ENCODE measurements at regions not wholly inside any gene's neighbourhood (a gene's known extent, or its start where the extent isn't known, plus 50 kb on each side); places are given as distances from the start of the nearest gene placed in this dataset.

DNA sequence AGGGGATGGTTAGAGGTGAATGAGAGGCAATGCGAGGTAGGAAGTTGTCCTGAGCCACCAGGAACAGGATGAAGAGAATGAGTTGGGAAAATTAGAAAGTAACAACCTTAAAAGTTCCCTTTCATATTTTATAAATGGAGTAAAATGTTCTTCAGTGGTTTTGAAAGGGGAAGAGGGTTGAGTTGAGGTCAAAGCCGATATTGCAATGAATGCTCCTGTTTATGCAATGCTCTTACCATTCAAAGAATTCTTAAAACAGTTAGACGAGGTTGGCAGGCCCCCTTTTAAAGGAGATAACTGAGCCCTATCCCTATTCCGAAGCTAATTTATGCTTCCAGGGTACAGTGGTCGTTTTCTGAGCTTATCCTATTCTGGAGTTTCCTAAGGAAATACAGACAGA lies 2110.3 kb upstream of the CELF4 start:
- Histone ChIP-seq H2AFZ (ENCODE audit: control insufficient read depth, low read depth, low read length) (no peak overlapping the region), H3K36me3 (ENCODE audit: control insufficient read depth in 2 of 2, insufficient read depth in 2 of 2, low read length in 1 of 2) (no peaks in the 10 kb centered on the region), H3K27ac (ENCODE audit: control insufficient read depth, insufficient read depth) (no peak overlapping the region), H3K9ac (ENCODE audit: control insufficient read depth, insufficient read depth, low read length) (no peak overlapping the region), H3K4me1 (ENCODE audit: control insufficient read depth, insufficient read depth, low read length) (no peaks in the 10 kb centered on the region), H3K4me2 (ENCODE audit: control insufficient read depth, insufficient read depth) (no peak overlapping the region), H3K4me3 (no peak overlapping the region), H3K27me3 (replicated peaks in 1 of 2; ENCODE audit: control insufficient read depth in 2 of 2, insufficient read depth in 2 of 2, low read length in 1 of 2) (no peaks in the 10 kb centered on the region), H4K20me1 (ENCODE audit: control insufficient read depth, insufficient read depth) (no peaks in the 10 kb centered on the region), H3K79me2 (ENCODE audit: control insufficient read depth, insufficient read depth, low read length) (no peaks in the 10 kb centered on the region), H3K9me3 (replicated peaks; ENCODE audit: control insufficient read depth, insufficient read depth, low read length) (no peaks in the 10 kb centered on the region)
- ChIA-PET SMC1A (ENCODE audit: uncharacterized antibody, unreplicated experiment) (interaction anchor here (1.5 kb wide), 1 partner anchor 9 kb away, joined by 3 read pairs; no protein-coding TSS in a partner anchor), POLR2A (no interaction called here), RAD21 (ENCODE audit: unreplicated experiment) (no interaction called here), CTCF (no interaction called here)
- in situ Hi-C loops (cut with MboI) (no loop called here), intact Hi-C loops (cut with micrococcal nuclease; ENCODE audit: unreplicated experiment) (no loop called here)
- no TSS peak for BruUV-seq (replicated peaks)
- no peak for ATAC-seq
- no peak for DNase-seq (ENCODE audit: low read depth, low spot score)
- TF ChIP-seq NRF1 (conservative IDR thresholded peaks at IDR 0.05; ENCODE audit: low read depth, low read length) = no peak
- TF ChIP-seq E2F8 (IDR thresholded peaks at IDR 0.05; ENCODE audit: low read depth, partially characterized antibody) = no peak
- no peak for TF ChIP-seq HCFC1 (IDR thresholded peaks at IDR 0.05; ENCODE audit: low read length)
- WGBS (ENCODE audit: insufficient coverage, insufficient replicate concordance, low lambda C conversion rate, missing lambda C conversion rate) = 0% methylated on average over 5 of the region's 5 CpGs
- FAIRE-seq = no peak

GRCh38 chr18:39675368-39675767 lies 2109.8 kb upstream of the CELF4 start:
- intact Hi-C loops (cut with micrococcal nuclease; ENCODE audit: unreplicated experiment) = no loop called here
- no peak overlapping the region for H2AFZ ChIP-seq (ENCODE audit: control insufficient read depth, low read depth, low read length)
- H3K9ac ChIP-seq (ENCODE audit: control insufficient read depth, insufficient read depth, low read length) = no peak overlapping the region
- SMC1A ChIA-PET (ENCODE audit: uncharacterized antibody, unreplicated experiment) = interaction anchor here (1.5 kb wide), 1 partner anchor 10 kb away, joined by 3 read pairs; no protein-coding TSS in a partner anchor
- no peak for DNase-seq (ENCODE audit: low read depth, low spot score)
- in situ Hi-C loops (cut with MboI) = no loop called here
- POLR2A ChIA-PET = no interaction called here
- CTCF ChIA-PET = no interaction called here
- ATAC-seq = no peak
- WGBS (ENCODE audit: insufficient coverage, insufficient replicate concordance, low lambda C conversion rate, missing lambda C conversion rate) = 25% methylated on average over 3 of the region's 3 CpGs
- H3K4me2 ChIP-seq (ENCODE audit: control insufficient read depth, insufficient read depth) = no peak overlapping the region
- no peak for TF ChIP-seq TARDBP (IDR thresholded peaks at IDR 0.05; ENCODE audit: borderline replicate concordance)
- no peak for TF ChIP-seq RUNX3 (IDR thresholded peaks at IDR 0.05; ENCODE audit: low read length)
- no peak for TF ChIP-seq KAT2A (conservative IDR thresholded peaks at IDR 0.05; ENCODE audit: control insufficient read depth, low read depth, low read length)
- no peak for TF ChIP-seq EGR1 (IDR thresholded peaks at IDR 0.05; ENCODE audit: borderline replicate concordance in 1 of 2, low read depth in 2 of 2, low read length in 2 of 2)
- TF ChIP-seq MYC (IDR thresholded peaks at IDR 0.05; ENCODE audit: insufficient read depth, insufficient read length, insufficient replicate concordance, low read length, severe bottlenecking) = no peak
- TF ChIP-seq BACH1 (IDR thresholded peaks at IDR 0.05; ENCODE audit: borderline replicate concordance) = no peak
- no peak for TF ChIP-seq NBN (IDR thresholded peaks at IDR 0.05)
- no peak for TF ChIP-seq MLLT1 (IDR thresholded peaks at IDR 0.05)
- no peak for TF ChIP-seq TCF12 (IDR thresholded peaks at IDR 0.05; ENCODE audit: low read depth, low read length)
- no peaks in the 10 kb centered on the region for H3K4me1 ChIP-seq (ENCODE audit: control insufficient read depth, insufficient read depth, low read length)
- H4K20me1 ChIP-seq (ENCODE audit: control insufficient read depth, insufficient read depth) = no peaks in the 10 kb centered on the region
- no peaks in the 10 kb centered on the region for H3K27me3 ChIP-seq (replicated peaks in 1 of 2; ENCODE audit: control insufficient read depth in 2 of 2, insufficient read depth in 2 of 2, low read length in 1 of 2)
- H3K4me3 ChIP-seq = no peak overlapping the region
- no peak overlapping the region for H3K27ac ChIP-seq (ENCODE audit: control insufficient read depth, insufficient read depth)
- H3K9me3 ChIP-seq (replicated peaks; ENCODE audit: control insufficient read depth, insufficient read depth, low read length) = no peaks in the 10 kb centered on the region
- FAIRE-seq = no peak
- BruUV-seq (replicated peaks) = no TSS peak
- H3K36me3 ChIP-seq (ENCODE audit: control insufficient read depth in 2 of 2, insufficient read depth in 2 of 2, low read length in 1 of 2) = no peaks in the 10 kb centered on the region
- no peaks in the 10 kb centered on the region for H3K79me2 ChIP-seq (ENCODE audit: control insufficient read depth, insufficient read depth, low read length)
- RAD21 ChIA-PET (ENCODE audit: unreplicated experiment) = no interaction called here

Measured in GM12878 (cell line).